Vagina (tissue), 2 donors: ENCODE measurements at regions not wholly inside any gene's neighbourhood (a gene's known extent, or its start where the extent isn't known, plus 50 kb on each side); places are given as distances from the start of the nearest gene placed in this dataset.

Experiments
- DNase-seq, 2 donors: peaks; one replicate each; pipeline ENCODE4 v3.0.0-alpha.2; 2017; ENCODE audit errors: extremely low spot score in 2 of 2
- H3K27ac ChIP-seq: fragments of 200-600 bp; sonication (generic); one replicate; pipeline ENCODE4 v1.5.1; 2019
- H3K27me3 ChIP-seq: fragments of 200-600 bp; sonication (generic); one replicate; pipeline ENCODE4 v1.5.1; 2019
- H3K36me3 ChIP-seq, 2 donors: fragments of 200-600 bp; sonication (generic); one replicate each; pipeline ENCODE4 v1.5.1; 2017 to 2019
- H3K4me1 ChIP-seq: fragments of 200-600 bp; sonication (generic); one replicate; pipeline ENCODE4 v1.5.1; 2019
- H3K4me3 ChIP-seq, 2 donors: fragments of 200-600 bp; sonication (generic); 1 replicate in 1 of 2; 2 replicates in 1 of 2; pipeline ENCODE4 v1.5.1; 2016 to 2019
- H3K9me3 ChIP-seq: fragments of 200-600 bp; sonication (generic); one replicate; pipeline ENCODE4 v1.5.1; 2019
- POLR2A ChIP-seq, 2 donors: fragments of 450-650 bp; IDR thresholded peaks; one replicate each; pipeline ENCODE4 v1.6.1; 2017; ENCODE audit warnings: antibody characterized with exemption in 2 of 2, mild to moderate bottlenecking in 2 of 2, moderate library complexity in 2 of 2
- POLR2AphosphoS5 ChIP-seq, 2 donors: sonication (generic); formaldehyde crosslinking; IDR thresholded peaks; one replicate each; pipeline ENCODE4 v1.9.0; 2017; ENCODE audit warnings: antibody characterized with exemption in 2 of 2, mild to moderate bottlenecking in 2 of 2, low read depth in 1 of 2; ENCODE audit not compliant: insufficient read depth in 1 of 2
- intact Hi-C: fragments of 100-400 bp; cut with DNase I; formaldehyde crosslinking; loops from one replicate; pipeline ENCODE4 v1.15.1; 2023
- TF ChIP-seq, protein P1 (sequence below), 3 experiments: fragments of 450-650 bp in 2 of 3; fragments of 200-600 bp in 1 of 3; sonication (generic) in 1 of 3; IDR thresholded peaks; one replicate each; pipeline ENCODE4 v1.5.1; 2017 to 2019; ENCODE audit warnings: antibody characterized with exemption in 3 of 3, mild to moderate bottlenecking in 2 of 3, moderate library complexity in 2 of 3

DNA sequence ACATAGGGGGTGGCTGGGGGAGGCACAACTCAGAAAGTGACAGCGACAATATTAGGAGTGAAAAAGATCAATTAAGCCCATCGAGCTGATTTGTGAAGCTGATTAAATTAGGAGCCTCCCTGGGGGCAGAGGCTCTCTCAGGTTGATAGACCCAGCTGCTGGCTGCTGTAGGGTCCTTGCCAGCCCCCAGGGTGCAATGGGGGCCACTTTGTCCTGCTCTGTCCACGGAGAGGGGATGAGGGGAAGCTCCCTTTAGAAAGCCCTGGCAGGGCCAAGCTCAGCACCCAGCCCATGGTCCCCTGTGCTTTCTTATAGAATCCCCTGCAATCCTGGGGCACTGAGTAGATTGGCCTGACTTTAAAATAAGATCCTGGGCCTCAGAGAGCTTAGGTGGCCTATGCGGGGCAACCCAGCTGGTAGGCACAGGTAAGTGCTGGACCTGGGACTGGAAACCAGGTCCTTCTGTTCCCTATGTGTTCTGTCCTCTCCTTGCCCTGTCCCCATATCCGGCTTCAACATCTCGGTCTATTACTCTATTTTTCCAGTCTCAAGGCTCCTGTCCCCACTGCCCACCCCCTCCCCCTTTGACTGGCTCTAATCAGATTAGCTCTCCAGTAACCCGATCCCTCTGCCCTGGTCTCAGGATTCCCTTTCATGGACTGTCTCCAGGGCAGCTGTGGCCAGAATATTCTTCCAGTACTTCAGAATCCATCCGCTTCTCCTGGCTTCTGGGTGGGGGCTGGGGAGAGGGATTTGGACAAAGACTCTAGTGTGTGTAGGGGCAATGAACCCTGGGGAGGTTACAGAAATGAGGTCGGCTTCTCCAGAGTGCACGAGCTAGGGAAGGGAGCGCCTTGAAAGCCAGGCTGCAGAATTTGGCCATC is 259.6 kb downstream of the RPS24 start:
- DNase-seq: no peak
- Histone ChIP-seq H3K4me1 (no peaks in the 10 kb centered on the region), H3K27me3 (no peaks in the 10 kb centered on the region), H3K9me3 (no peaks in the 10 kb centered on the region), H3K4me3 (no peak overlapping the region), H3K27ac (no peak overlapping the region), H3K36me3 (no peaks in the 10 kb centered on the region)
- TF ChIP-seq POLR2AphosphoS5 (IDR thresholded peaks at IDR 0.05; ENCODE audit: insufficient read depth in 1 of 2, low read depth in 1 of 2): no peak
- no peak for TF ChIP-seq POLR2A (IDR thresholded peaks at IDR 0.05)
- TF ChIP-seq, protein P1, sequence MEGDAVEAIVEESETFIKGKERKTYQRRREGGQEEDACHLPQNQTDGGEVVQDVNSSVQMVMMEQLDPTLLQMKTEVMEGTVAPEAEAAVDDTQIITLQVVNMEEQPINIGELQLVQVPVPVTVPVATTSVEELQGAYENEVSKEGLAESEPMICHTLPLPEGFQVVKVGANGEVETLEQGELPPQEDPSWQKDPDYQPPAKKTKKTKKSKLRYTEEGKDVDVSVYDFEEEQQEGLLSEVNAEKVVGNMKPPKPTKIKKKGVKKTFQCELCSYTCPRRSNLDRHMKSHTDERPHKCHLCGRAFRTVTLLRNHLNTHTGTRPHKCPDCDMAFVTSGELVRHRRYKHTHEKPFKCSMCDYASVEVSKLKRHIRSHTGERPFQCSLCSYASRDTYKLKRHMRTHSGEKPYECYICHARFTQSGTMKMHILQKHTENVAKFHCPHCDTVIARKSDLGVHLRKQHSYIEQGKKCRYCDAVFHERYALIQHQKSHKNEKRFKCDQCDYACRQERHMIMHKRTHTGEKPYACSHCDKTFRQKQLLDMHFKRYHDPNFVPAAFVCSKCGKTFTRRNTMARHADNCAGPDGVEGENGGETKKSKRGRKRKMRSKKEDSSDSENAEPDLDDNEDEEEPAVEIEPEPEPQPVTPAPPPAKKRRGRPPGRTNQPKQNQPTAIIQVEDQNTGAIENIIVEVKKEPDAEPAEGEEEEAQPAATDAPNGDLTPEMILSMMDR (IDR thresholded peaks at IDR 0.05): no peak
- intact Hi-C loops: loop anchor here (5.0 kb wide), 1 partner anchor 236 kb away; no protein-coding TSS in a partner anchor

DNA sequence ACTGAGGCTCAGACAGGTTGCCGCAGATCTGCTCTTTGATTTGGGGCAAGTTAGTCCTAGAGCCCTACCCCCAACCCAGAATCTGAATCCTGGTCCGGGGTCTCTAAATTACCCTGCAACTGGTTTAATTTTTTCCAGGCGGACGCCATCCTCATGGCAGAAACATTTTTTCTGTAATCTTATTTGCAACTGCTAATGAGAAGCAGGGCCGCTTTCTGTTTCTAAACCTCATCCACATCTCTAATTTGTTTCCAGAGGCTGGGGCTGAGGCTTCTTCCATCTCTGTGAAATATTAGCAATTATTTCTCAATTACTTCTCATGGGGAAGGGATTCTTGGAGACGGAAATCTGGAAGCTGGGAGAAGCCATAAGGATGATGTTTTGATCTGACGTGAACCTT is 261.6 kb downstream of the RPS24 start:
- no peaks in the 10 kb centered on the region for H3K9me3 ChIP-seq
- no peaks in the 10 kb centered on the region for H3K4me1 ChIP-seq
- DNase-seq: no peak
- H3K36me3 ChIP-seq: no peaks in the 10 kb centered on the region
- TF ChIP-seq POLR2A (IDR thresholded peaks at IDR 0.05) (no peak), POLR2AphosphoS5 (IDR thresholded peaks at IDR 0.05; ENCODE audit: insufficient read depth in 1 of 2, low read depth in 1 of 2) (no peak)
- intact Hi-C loops: no loop called here
- no peaks in the 10 kb centered on the region for H3K27me3 ChIP-seq
- no peak overlapping the region for H3K4me3 ChIP-seq
- no peak overlapping the region for H3K27ac ChIP-seq

DNA sequence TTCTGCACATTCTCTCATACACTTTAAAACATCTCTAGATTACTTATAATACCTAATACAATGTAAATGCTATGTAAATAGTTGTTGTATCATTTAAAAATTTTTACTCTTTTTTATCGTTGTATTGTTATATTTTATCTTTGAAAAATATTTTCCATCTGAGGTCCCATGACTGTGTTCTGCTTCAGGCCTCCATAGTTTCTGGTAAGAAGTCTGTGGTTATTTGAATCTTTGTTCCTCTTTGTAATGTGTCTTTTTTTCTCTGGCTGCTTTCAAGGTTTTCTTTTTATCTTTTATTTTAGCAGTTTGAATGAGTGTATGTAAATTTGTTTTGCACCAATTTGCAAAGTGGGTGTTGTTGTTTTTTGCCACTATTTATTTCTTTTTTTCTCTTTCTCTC is 263.1 kb downstream of the RPS24 start:
- Histone ChIP-seq H3K4me1 (no peaks in the 10 kb centered on the region), H3K4me3 (no peak overlapping the region), H3K36me3 (no peaks in the 10 kb centered on the region), H3K27me3 (no peaks in the 10 kb centered on the region), H3K27ac (no peak overlapping the region), H3K9me3 (no peaks in the 10 kb centered on the region)
- intact Hi-C loops: no loop called here
- DNase-seq: no peak
- TF ChIP-seq, protein P1 (IDR thresholded peaks at IDR 0.05): no peak
- TF ChIP-seq POLR2AphosphoS5 (IDR thresholded peaks at IDR 0.05; ENCODE audit: insufficient read depth in 1 of 2, low read depth in 1 of 2) (no peak), POLR2A (IDR thresholded peaks at IDR 0.05) (no peak)

DNA sequence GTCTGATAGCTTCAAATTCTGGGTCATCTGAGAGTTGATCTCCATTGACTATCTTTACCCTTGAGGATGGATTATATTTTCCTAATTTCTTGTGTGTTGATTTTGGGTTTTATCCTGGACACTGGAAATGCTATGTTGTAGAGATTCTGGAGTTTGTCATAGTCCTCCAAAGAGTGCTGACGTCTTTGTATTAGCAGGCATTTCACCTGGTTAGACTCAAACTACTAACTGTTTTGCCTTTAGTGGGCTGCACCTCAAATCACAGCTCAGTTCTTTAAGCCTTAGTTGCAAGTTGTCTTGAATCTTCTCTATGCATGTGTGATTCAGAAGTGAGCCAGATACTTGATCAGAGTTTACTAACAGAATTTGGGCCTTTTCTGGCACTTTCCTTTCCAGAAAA is 264.3 kb downstream of the RPS24 start:
- Histone ChIP-seq H3K4me3 (no peak overlapping the region), H3K27ac (no peak overlapping the region), H3K36me3 (no peaks in the 10 kb centered on the region), H3K4me1 (peaks cover 6% of the 10 kb centered on the region), H3K27me3 (no peaks in the 10 kb centered on the region), H3K9me3 (no peaks in the 10 kb centered on the region)
- no peak for TF ChIP-seq POLR2AphosphoS5 (IDR thresholded peaks at IDR 0.05; ENCODE audit: insufficient read depth in 1 of 2, low read depth in 1 of 2)
- no peak for TF ChIP-seq POLR2A (IDR thresholded peaks at IDR 0.05)
- TF ChIP-seq, protein P1 (IDR thresholded peaks at IDR 0.05): no peak
- intact Hi-C loops: no loop called here
- DNase-seq: no peak

DNA sequence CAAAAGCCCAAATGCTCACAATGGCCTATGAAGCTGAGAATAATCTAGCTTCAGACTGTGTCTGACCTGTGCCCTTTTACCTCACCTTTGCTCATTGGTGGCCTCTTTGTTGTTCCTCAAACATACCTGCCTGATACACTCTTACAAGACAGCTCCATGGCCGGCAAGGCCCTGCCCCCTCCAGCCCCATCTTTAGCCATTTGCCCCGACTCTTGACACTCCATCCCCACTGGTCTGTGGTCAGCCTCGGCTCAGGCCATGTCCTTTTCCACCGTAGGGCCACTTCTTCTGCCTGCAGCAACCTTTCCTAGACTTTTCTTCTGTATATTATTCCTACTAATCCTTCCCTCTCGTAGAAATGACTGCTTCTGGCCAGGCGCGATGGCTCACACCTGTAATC is 265.2 kb downstream of the RPS24 start:
- intact Hi-C loops: no loop called here
- no peak overlapping the region for H3K27ac ChIP-seq
- DNase-seq: no peak

More for the DNA sequence above, 265.2 kb downstream of the RPS24 start:
- H3K27me3 ChIP-seq: no peaks in the 10 kb centered on the region
- no peaks in the 10 kb centered on the region for H3K36me3 ChIP-seq
- no peak overlapping the region for H3K4me3 ChIP-seq
- no peak for TF ChIP-seq POLR2A (IDR thresholded peaks at IDR 0.05)
- TF ChIP-seq, protein P1 (IDR thresholded peaks at IDR 0.05): no peak
- no peak for TF ChIP-seq POLR2AphosphoS5 (IDR thresholded peaks at IDR 0.05; ENCODE audit: insufficient read depth in 1 of 2, low read depth in 1 of 2)
- H3K4me1 ChIP-seq: peaks cover 10% of the 10 kb centered on the region
- H3K9me3 ChIP-seq: no peaks in the 10 kb centered on the region
